Mononuclear cell (primary cell): ENCODE measurements at regions not wholly inside any gene's neighbourhood (a gene's known extent, or its start where the extent isn't known, plus 50 kb on each side); places are given as distances from the start of the nearest gene placed in this dataset.
"Not testable (repeated sequence)": the region's sequence is repeated elsewhere in the genome, so short reads cannot be mapped to it uniquely, and the experiment has no call there.

Source experiments
- H3K27me3 ChIP-seq: 2 replicates; pipeline ENCODE4 v1.6.0; 2011; ENCODE audit warnings: low read length, control low read depth; ENCODE audit not compliant: insufficient read depth
- H3K4me1 ChIP-seq: 2 replicates; pipeline ENCODE4 v1.5.1; 2011; ENCODE audit warnings: mild to moderate bottlenecking, low read length, control low read depth; ENCODE audit not compliant: insufficient read depth
- H3K4me3 ChIP-seq: 2 replicates; pipeline ENCODE4 v1.5.1; 2011; ENCODE audit warnings: mild to moderate bottlenecking, low read length, moderate library complexity
- H3K9me3 ChIP-seq: 2 replicates; pipeline ENCODE4 v1.5.1; 2011; ENCODE audit warnings: low read depth, mild to moderate bottlenecking, control low read depth, low read length

GRCh38 chr5:68033029-68033428 is 182.5 kb upstream of the PIK3R1 start:
- Histone ChIP-seq H3K4me3 (no peak overlapping the region), H3K4me1 (peaks cover 14% of the 10 kb centered on the region), H3K9me3 (no peaks in the 10 kb centered on the region), H3K27me3 (no peaks in the 10 kb centered on the region)

- H3K4me3 ChIP-seq = no peak overlapping the region
- H3K9me3 ChIP-seq = no peaks in the 10 kb centered on the region
Observed at GRCh38 chr5:68032216-68032762, 183.3 kb upstream of the PIK3R1 start.

GRCh38 chr5:68028131-68028727 is 187.3 kb upstream of the PIK3R1 start:
- no peak overlapping the region for H3K4me3 ChIP-seq
- H3K9me3 ChIP-seq = no peaks in the 10 kb centered on the region
- no peaks in the 10 kb centered on the region for H3K27me3 ChIP-seq
- H3K4me1 ChIP-seq = no peaks in the 10 kb centered on the region

More at GRCh38 chr5:68032216-68032762, 183.3 kb upstream of the PIK3R1 start:
- no peaks in the 10 kb centered on the region for H3K27me3 ChIP-seq
- H3K4me1 ChIP-seq = peaks cover 7% of the 10 kb centered on the region

GRCh38 chr5:68027519-68027918 is 188.0 kb upstream of the PIK3R1 start:
- Histone ChIP-seq H3K4me1 (no peaks in the 10 kb centered on the region), H3K4me3 (no peak overlapping the region), H3K27me3 (no peaks in the 10 kb centered on the region), H3K9me3 (no peaks in the 10 kb centered on the region)

GRCh38 chr5:68026092-68026885 is 189.3 kb upstream of the PIK3R1 start:
- Histone ChIP-seq H3K4me3 (no peak overlapping the region), H3K4me1 (no peaks in the 10 kb centered on the region), H3K9me3 (no peaks in the 10 kb centered on the region), H3K27me3 (no peaks in the 10 kb centered on the region)

GRCh38 chr5:68024426-68024825 is 191.1 kb upstream of the PIK3R1 start:
- no peaks in the 10 kb centered on the region for H3K27me3 ChIP-seq
- no peak overlapping the region for H3K4me3 ChIP-seq
- no peaks in the 10 kb centered on the region for H3K9me3 ChIP-seq
- H3K4me1 ChIP-seq = no peaks in the 10 kb centered on the region

GRCh38 chr5:68021916-68022315 is 193.6 kb upstream of the PIK3R1 start:
- no peaks in the 10 kb centered on the region for H3K9me3 ChIP-seq

GRCh38 chr5:68021227-68021626 is 194.3 kb upstream of the PIK3R1 start:
- H3K27me3 ChIP-seq = no peaks in the 10 kb centered on the region
- no peaks in the 10 kb centered on the region for H3K9me3 ChIP-seq
- H3K4me3 ChIP-seq = no peak overlapping the region
- H3K4me1 ChIP-seq = no peaks in the 10 kb centered on the region

More at GRCh38 chr5:68021916-68022315, 193.6 kb upstream of the PIK3R1 start:
- Histone ChIP-seq H3K4me1 (no peaks in the 10 kb centered on the region), H3K4me3 (no peak overlapping the region), H3K27me3 (no peaks in the 10 kb centered on the region)

GRCh38 chr5:68020461-68020969 is 195.0 kb upstream of the PIK3R1 start:
- H3K27me3 ChIP-seq, H3K9me3 ChIP-seq, H3K4me3 ChIP-seq, H3K4me1 ChIP-seq: not testable (repeated sequence)

GRCh38 chr5:68015381-68016302 is 199.9 kb upstream of the PIK3R1 start:
- Histone ChIP-seq H3K9me3 (no peaks in the 10 kb centered on the region), H3K4me1 (peaks cover 4% of the 10 kb centered on the region), H3K27me3 (no peaks in the 10 kb centered on the region), H3K4me3 (no peak overlapping the region)

- peaks cover 4% of the 10 kb centered on the region for H3K4me1 ChIP-seq
- H3K27me3 ChIP-seq = no peaks in the 10 kb centered on the region
- H3K9me3 ChIP-seq = no peaks in the 10 kb centered on the region
- H3K4me3 ChIP-seq = no peak overlapping the region
Observed at GRCh38 chr5:68012831-68013230, 202.7 kb upstream of the PIK3R1 start.

GRCh38 chr5:68012429-68012828 is 203.1 kb upstream of the PIK3R1 start:
- Histone ChIP-seq H3K9me3 (no peaks in the 10 kb centered on the region), H3K4me3 (no peak overlapping the region), H3K27me3 (no peaks in the 10 kb centered on the region), H3K4me1 (peaks cover 4% of the 10 kb centered on the region)

GRCh38 chr5:68011801-68012200 is 203.8 kb upstream of the PIK3R1 start:
- Histone ChIP-seq H3K27me3 (no peaks in the 10 kb centered on the region), H3K9me3 (no peaks in the 10 kb centered on the region), H3K4me1 (peaks cover 4% of the 10 kb centered on the region), H3K4me3 (no peak overlapping the region)

- no peaks in the 10 kb centered on the region for H3K9me3 ChIP-seq
- H3K4me1 ChIP-seq = peaks cover 4% of the 10 kb centered on the region
- no peaks in the 10 kb centered on the region for H3K27me3 ChIP-seq
- no peak overlapping the region for H3K4me3 ChIP-seq
Observed at GRCh38 chr5:68011259-68011760, 204.2 kb upstream of the PIK3R1 start.
